Psoas muscle (tissue), 7 donors: ENCODE measurements at regions not wholly inside any gene's neighbourhood (a gene's known extent, or its start where the extent isn't known, plus 50 kb on each side); places are given as distances from the start of the nearest gene placed in this dataset.

Experiments
- ATAC-seq, 4 donors: fragments of 200-7000 bp; cut with Tn5 transposase; one replicate each; pipeline ENCODE4 v1.9.1; 2020; ENCODE audit warnings: moderate library complexity in 3 of 4, mild to moderate bottlenecking in 2 of 4
- DNase-seq, 2 donors: peaks; one replicate each; pipeline ENCODE4 v3.0.0-alpha.2; 2020
- H3K27ac ChIP-seq: fragments of 200-600 bp; one replicate; pipeline ENCODE4 v1.8.0; 2022
- H3K27me3 ChIP-seq, 3 donors: fragments of 200-600 bp in 1 of 3; one replicate each; pipeline versions ENCODE4 v1.6.1 to v1.8.0; 2013 to 2022; ENCODE audit warnings: low read length in 2 of 3, mild to moderate bottlenecking in 2 of 3, moderate library complexity in 1 of 3; ENCODE audit not compliant: insufficient read depth in 3 of 3
- H3K36me3 ChIP-seq, 2 donors: fragments of 200-600 bp in 1 of 2; one replicate each; pipeline versions ENCODE4 v1.6.1 to v1.8.0; 2013 to 2022; ENCODE audit warnings: low read depth in 1 of 2, mild to moderate bottlenecking in 1 of 2, moderate library complexity in 1 of 2; ENCODE audit not compliant: insufficient read depth in 1 of 2
- H3K4me1 ChIP-seq: fragments of 200-600 bp; one replicate; pipeline ENCODE4 v1.8.0; 2022
- H3K4me3 ChIP-seq: fragments of 200-600 bp; one replicate; pipeline ENCODE4 v1.8.0; 2022; ENCODE audit warnings: mild to moderate bottlenecking
- H3K9me3 ChIP-seq: fragments of 200-600 bp; one replicate; pipeline ENCODE4 v1.8.0; 2022
- WGBS, 3 donors: extraction: QIAGEN DNeasy Blood & Tissue Kit; methylation state at CpG; one replicate each; pipeline versions ENCODE4 v1.1.6 to v1.1.7; 2013; 5-methylcytosine and 5-hydroxymethylcytosine counted together
- intact Hi-C, 2 donors: fragments of 100-400 bp; cut with DNase I; formaldehyde crosslinking; loops; one replicate each; pipeline versions ENCODE4 v1.11.0 to v1.14.2; 2022
- TF ChIP-seq, protein P1 (sequence below): fragments of 200-600 bp; IDR thresholded peaks from one replicate; pipeline ENCODE4 v1.8.0; 2022; ENCODE audit warnings: antibody characterized with exemption
- donor health status: healthy with polysubstance abuse.
- donor health status: DM: no; HTN: no; CAD: no; lungs with moderate emphysema.
- donor health status: Bipolar disorder and iron deficiency.
- donor health status: healthy.
- donor health status: DM: yes; HTN: yes; CAD: no.
- donor health status: DM: no; HTN: no; CAD: no.
- donor health status: DM: yes; HTN: yes; CAD: no.

DNA sequence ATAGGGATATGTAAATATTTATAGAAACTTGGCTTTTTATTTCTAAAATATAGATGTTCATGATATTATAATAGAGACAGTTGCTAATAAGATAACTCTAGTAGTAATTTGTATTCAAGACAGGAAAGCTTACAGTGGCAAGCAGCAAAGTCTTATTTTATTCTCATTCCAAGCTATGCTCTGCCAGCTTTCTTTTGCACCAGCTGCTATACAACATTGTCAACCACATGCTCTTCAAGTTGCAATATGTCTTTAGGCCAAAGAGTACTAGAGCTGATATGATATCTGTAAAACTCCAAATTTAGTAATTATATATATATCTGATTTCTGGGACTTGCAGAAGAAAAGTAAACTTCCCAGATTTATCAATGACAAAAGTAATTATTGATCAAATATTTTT, 350.1 kb downstream of the HGF start:
- TF ChIP-seq, protein P1, sequence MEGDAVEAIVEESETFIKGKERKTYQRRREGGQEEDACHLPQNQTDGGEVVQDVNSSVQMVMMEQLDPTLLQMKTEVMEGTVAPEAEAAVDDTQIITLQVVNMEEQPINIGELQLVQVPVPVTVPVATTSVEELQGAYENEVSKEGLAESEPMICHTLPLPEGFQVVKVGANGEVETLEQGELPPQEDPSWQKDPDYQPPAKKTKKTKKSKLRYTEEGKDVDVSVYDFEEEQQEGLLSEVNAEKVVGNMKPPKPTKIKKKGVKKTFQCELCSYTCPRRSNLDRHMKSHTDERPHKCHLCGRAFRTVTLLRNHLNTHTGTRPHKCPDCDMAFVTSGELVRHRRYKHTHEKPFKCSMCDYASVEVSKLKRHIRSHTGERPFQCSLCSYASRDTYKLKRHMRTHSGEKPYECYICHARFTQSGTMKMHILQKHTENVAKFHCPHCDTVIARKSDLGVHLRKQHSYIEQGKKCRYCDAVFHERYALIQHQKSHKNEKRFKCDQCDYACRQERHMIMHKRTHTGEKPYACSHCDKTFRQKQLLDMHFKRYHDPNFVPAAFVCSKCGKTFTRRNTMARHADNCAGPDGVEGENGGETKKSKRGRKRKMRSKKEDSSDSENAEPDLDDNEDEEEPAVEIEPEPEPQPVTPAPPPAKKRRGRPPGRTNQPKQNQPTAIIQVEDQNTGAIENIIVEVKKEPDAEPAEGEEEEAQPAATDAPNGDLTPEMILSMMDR, result no peak
- Histone ChIP-seq H3K9me3 (no peaks in the 10 kb centered on the region), H3K27ac (no peak overlapping the region), H3K4me3 (no peak overlapping the region), H3K36me3 (no peaks in the 10 kb centered on the region), H3K27me3 (no peaks in the 10 kb centered on the region), H3K4me1 (no peaks in the 10 kb centered on the region)
- intact Hi-C loops, result no loop called here
- DNase-seq, result no peak
- no peak for ATAC-seq

DNA sequence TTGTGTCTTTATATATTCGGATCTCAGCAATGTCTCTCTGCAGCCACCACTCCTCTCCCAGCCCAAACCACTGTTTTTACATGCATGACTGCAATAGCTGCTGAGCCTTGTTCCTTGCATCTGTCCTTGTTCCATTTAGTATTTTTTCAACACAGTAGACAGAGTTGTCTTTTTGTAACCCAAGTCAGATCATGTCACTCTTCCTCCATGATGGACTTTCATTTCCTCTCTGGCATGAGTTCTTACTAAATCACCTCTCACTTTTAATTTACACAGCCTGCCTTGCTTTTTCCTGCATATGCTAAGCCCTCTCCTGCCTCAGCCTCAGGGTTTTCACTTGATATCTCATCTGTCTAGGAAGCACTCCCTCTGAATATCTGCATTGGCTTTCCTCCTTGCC, 353.2 kb downstream of the HGF start:
- H3K4me1 ChIP-seq, result no peaks in the 10 kb centered on the region
- TF ChIP-seq, protein P1, result no peak
- no peaks in the 10 kb centered on the region for H3K36me3 ChIP-seq
- H3K4me3 ChIP-seq, result no peak overlapping the region
- H3K9me3 ChIP-seq, result no peaks in the 10 kb centered on the region
- DNase-seq (no peak), ATAC-seq (no peak)
- intact Hi-C loops, result no loop called here
- no peaks in the 10 kb centered on the region for H3K27me3 ChIP-seq
- WGBS, 3 donors, result 84 to 100% (median 87%) methylated on average over 1 of the region's 1 CpG
- H3K27ac ChIP-seq, result no peak overlapping the region

DNA sequence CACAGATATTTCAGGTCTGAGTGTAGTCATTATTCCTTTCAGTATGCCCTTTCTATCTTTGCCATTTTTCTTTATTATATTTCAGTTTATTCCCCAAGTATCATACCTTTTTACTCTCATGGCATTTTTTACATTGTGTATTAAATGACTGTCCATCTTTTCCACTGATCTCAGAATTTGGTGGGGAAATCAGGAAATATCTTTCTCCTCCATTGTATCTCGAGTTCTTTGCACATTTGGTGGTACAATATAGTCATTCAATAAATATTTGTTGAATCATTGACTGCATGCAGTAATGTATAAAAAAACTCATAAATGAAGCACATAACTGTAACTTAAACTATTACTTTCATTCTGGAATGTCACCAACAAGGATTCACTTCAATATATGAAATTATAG, 354.7 kb downstream of the HGF start:
- intact Hi-C loops, result no loop called here
- Histone ChIP-seq H3K36me3 (no peaks in the 10 kb centered on the region), H3K9me3 (no peaks in the 10 kb centered on the region), H3K27me3 (no peaks in the 10 kb centered on the region), H3K27ac (no peak overlapping the region), H3K4me1 (no peaks in the 10 kb centered on the region), H3K4me3 (no peak overlapping the region)
- ATAC-seq (no peak), DNase-seq (no peak)
- TF ChIP-seq, protein P1, result no peak
- WGBS, 3 donors, result 73 to 86% (median 78%) methylated on average over 1 of the region's 1 CpG

DNA sequence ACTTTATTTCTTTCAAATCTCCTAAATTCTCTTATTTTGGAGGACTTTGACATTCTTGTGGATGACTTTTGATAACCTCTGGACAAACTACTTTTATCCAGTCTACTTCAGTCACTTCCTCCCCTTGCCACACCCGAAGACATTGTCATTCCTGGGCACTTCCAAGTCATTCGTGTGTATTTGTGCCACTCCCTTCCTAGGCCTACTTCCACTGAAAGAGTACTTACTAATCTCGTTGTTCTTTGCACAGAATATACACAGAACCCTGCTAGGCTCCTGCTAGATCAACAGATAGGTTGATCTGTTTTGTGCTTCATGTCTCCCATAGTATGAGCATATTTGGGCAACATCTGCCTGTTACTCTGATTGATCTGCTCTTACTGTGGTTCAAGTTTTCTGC, 355.4 kb downstream of the HGF start:
- intact Hi-C loops, result no loop called here
- DNase-seq (no peak), ATAC-seq (no peak)
- WGBS, 3 donors, result 72 to 74% (median 74%) methylated on average over 3 of the region's 3 CpGs
- Histone ChIP-seq H3K9me3 (no peaks in the 10 kb centered on the region), H3K4me1 (no peaks in the 10 kb centered on the region), H3K27ac (no peak overlapping the region), H3K36me3 (no peaks in the 10 kb centered on the region), H3K27me3 (no peaks in the 10 kb centered on the region), H3K4me3 (no peak overlapping the region)
- TF ChIP-seq, protein P1, result no peak

DNA sequence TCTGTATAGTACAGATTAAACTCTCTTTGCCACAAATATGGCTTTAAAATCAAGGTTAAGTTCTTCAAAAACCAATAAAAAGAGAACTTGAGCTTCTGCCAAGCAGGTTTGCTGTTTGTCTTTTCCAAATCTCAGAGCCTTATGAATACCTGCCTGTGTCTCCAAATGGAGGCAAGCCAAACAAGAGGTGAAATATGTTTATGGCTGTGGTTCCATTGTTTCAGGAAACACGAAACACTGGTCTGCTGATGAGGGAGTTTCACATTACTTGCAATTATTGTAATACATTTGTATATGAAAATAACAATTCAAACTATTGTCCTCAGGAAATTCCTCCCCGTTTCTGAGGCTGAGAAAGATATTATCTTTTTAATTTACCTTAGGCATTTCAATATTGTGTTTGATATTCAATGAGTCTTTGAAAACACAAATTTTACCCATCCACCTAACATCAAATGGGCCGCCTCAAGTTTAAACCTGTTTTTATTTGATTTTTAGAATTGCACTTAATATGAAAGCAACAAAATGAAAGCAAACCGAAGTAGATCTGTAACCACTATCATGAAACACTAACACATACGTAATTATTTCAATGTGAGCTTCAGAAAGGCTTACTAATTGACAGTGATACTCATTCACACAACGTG, 359.3 kb downstream of the HGF start:
- ATAC-seq (no peak), DNase-seq (no peak)
- TF ChIP-seq, protein P1, result no peak
- no peak overlapping the region for H3K4me3 ChIP-seq
- H3K36me3 ChIP-seq, result no peaks in the 10 kb centered on the region
- intact Hi-C loops, result no loop called here
- no peaks in the 10 kb centered on the region for H3K27me3 ChIP-seq
- 70 to 77% (median 74%) methylated on average over 6 of the region's 6 CpGs for WGBS, 3 donors
- no peak overlapping the region for H3K27ac ChIP-seq
- no peaks in the 10 kb centered on the region for H3K4me1 ChIP-seq
- H3K9me3 ChIP-seq, result no peaks in the 10 kb centered on the region
